NCI-H2107 treated with DMSO at 0.1 percent for 48 hours (cell line): ENCODE measurements at regions not wholly inside any gene's neighbourhood (a gene's known extent, or its start where the extent isn't known, plus 50 kb on each side); places are given as distances from the start of the nearest gene placed in this dataset.

Experiments used
- DNase-seq: peaks from one replicate; lab custom pipeline; 2025; ENCODE audit not compliant: unreplicated experiment; lab: John Stamatoyannopoulos, UW

- DNase-seq = no peak
Observed at GRCh38 chr15:93219859-93220420, 130.9 kb upstream of the RGMA start.

GRCh38 chr15:93217343-93217742 is 128.3 kb upstream of the RGMA start:
- DNase-seq = no peak

GRCh38 chr15:93214106-93214505 is 125.1 kb upstream of the RGMA start:
- no peak for DNase-seq

- no peak for DNase-seq
Observed at GRCh38 chr15:93213281-93213680, 124.3 kb upstream of the RGMA start.

GRCh38 chr15:93212578-93212977 is 123.6 kb upstream of the RGMA start:
- DNase-seq = no peak

GRCh38 chr15:93210995-93211394 is 122.0 kb upstream of the RGMA start:
- no peak for DNase-seq

- DNase-seq = no peak
Observed at GRCh38 chr15:93209690-93210445, 120.9 kb upstream of the RGMA start.

GRCh38 chr15:93206893-93207292 is 117.9 kb upstream of the RGMA start:
- no peak for DNase-seq

- no peak for DNase-seq
Observed at GRCh38 chr15:93205413-93205812, 116.4 kb upstream of the RGMA start.

- no peak for DNase-seq
Observed at GRCh38 chr15:93203036-93203435, 114.0 kb upstream of the RGMA start.

GRCh38 chr15:93202405-93202804 is 113.4 kb upstream of the RGMA start:
- DNase-seq = no peak

- DNase-seq = no peak
Observed at GRCh38 chr15:93201940-93202339, 112.9 kb upstream of the RGMA start.

GRCh38 chr15:93200837-93201226 is 111.8 kb upstream of the RGMA start:
- DNase-seq = no peak

- DNase-seq = no peak
Observed at GRCh38 chr15:93200081-93200836, 111.2 kb upstream of the RGMA start.

- no peak for DNase-seq
Observed at GRCh38 chr15:93196135-93196670, 107.2 kb upstream of the RGMA start.

- no peak for DNase-seq
Observed at GRCh38 chr15:93195109-93195508, 106.1 kb upstream of the RGMA start.

GRCh38 chr15:93190238-93190637 is 101.2 kb upstream of the RGMA start:
- DNase-seq = no peak

GRCh38 chr15:93189561-93189960 is 100.5 kb upstream of the RGMA start:
- no peak for DNase-seq

GRCh38 chr15:93188236-93188635 is 99.2 kb upstream of the RGMA start:
- no peak for DNase-seq

- no peak for DNase-seq
Observed at GRCh38 chr15:93185796-93186195, 96.8 kb upstream of the RGMA start.

GRCh38 chr15:93182703-93183205 is 93.7 kb upstream of the RGMA start:
- DNase-seq = no peak

GRCh38 chr15:93180656-93181055 is 91.6 kb upstream of the RGMA start:
- DNase-seq = no peak
